GM19395 (cell line): ENCODE measurements at regions not wholly inside any gene's neighbourhood (a gene's known extent, or its start where the extent isn't known, plus 50 kb on each side); places are given as distances from the start of the nearest gene placed in this dataset.
"Not testable (repeated sequence)": the region's sequence is repeated elsewhere in the genome, so short reads cannot be mapped to it uniquely, and the experiment has no call there.

Experiments
- ATAC-seq: cut with Tn5 transposase; IDR thresholded peaks from one replicate; pipeline ENCODE4 v1.9.1; 2021; ENCODE audit warnings: mild to moderate bottlenecking, moderate library complexity; ENCODE audit not compliant: unreplicated experiment

DNA sequence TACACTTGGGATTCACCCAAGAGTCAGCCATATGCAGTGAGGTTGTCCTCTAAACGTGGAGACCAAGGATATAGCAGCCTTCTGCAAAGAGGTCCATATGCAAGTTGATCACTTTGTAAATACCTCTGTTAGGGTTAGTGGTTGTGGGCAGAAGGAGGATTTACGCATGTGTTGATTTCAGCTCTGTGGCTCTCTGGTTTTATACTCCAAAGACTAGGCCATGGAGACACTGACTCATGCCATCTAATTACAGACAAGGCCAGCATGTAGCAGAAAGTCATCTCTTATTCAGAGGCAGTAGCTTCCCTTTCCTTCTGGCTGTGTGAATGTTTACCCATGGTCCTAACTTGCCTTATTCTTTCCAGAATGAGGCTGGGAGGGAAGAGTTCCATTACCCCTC lies 140.9 kb upstream of the GOLGA6L4 start:
- not testable (repeated sequence) for ATAC-seq

DNA sequence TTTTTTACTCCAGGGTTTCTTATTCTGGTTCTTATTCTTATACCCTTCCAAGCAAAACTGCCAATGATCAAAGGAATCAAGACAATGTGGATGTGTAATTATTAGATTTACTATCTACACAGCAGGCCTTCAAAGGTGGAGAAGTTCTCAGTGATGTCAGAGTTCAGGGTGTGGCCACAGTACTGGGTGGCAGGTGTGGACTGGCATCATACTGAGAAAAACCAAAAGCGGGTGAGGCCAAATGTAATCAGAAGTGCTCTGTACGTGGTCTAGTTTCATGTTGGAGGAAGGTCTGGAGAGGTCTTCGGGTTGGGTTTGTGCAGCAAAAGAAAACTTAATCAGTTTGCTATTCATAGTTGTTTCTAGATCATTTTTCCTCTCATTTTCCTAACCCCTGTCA lies 138.5 kb upstream of the GOLGA6L4 start:
- ATAC-seq: not testable (repeated sequence)

DNA sequence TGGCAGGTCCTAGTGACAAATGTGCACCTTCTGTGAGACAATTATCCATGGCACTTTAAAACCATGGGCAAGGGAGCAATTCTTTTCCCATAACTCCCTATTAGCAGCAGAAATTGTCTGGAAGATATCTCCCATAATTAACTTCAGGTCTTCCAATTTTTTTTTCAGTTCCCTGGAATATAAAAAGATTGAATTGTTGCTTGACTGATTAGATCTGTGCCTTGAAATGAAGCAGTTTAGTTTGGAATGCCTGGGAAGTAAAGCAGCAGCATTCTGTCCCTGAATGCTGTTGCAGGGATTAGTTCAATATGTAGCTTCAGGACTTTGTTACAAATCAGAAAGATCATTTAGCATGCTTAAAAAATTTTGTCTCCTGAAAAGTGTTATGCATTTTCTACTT lies 137.0 kb upstream of the GOLGA6L4 start:
- no peak for ATAC-seq

- no peak for ATAC-seq
These were observed 136.4 kb upstream of the GOLGA6L4 start for GRCh38 chr15:84099181-84099580.

GRCh38 chr15:84103345-84103744 lies 132.2 kb upstream of the GOLGA6L4 start:
- ATAC-seq: no peak

- ATAC-seq: no peak
These were observed 130.7 kb upstream of the GOLGA6L4 start for GRCh38 chr15:84104853-84105252.

GRCh38 chr15:84108728-84109127 lies 126.8 kb upstream of the GOLGA6L4 start:
- no peak for ATAC-seq

DNA sequence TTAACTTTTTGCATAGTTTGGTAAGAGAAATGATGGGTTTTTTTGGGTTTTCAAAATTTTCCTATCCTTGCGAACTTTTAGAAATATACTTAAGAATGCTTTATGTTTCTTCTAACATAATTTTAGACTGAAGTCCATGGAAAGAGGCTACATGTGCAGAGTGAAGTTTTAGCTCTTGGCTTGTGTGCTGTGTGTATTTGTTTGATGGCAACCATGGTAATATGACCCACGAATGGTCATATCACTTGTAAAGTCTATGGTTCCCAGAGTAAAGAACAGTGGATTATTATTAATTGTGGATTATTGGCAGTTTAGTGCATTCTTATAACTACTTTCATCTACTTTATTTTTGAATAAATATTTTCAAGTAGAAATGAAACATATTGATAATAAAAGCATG lies 124.0 kb upstream of the GOLGA6L4 start:
- no peak for ATAC-seq

DNA sequence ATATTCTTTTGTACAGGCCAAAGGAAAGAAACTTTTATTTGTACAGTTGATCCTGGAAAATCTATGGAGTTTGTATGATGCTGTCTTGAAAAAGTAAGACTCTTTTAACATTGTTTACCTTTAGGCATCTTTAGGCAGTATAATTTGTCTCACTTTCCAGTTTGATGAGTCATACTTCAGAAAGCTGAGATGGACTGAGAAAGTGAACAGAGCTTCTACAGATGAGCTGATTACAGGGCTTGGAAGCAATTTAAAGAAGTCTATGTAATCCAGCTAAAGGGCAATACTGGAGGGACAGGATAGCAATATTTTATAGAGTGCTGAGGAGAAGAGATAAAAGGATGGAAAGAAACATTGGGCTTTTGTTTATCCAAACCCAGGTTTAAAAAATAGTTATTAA lies 123.5 kb upstream of the GOLGA6L4 start:
- ATAC-seq: no peak

DNA sequence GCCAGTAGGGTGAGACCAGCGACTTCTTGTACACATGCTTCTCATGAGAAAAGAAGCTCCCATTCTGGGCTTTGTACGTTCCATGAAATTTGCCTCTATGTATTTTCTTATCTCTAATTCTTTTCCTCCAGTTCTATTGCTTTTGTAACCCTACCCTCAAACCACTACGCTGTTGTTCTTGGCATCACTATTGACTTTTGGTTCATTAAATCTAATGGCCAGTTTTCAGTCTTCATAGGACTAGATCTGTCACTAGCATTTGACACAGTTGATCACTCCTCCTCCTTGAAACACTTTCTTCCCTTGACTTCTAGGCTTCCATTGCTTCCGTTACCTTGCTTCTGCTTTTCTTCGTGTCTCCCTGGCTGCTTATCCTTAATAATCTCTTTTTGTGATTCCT lies 121.7 kb upstream of the GOLGA6L4 start:
- ATAC-seq: no peak

GRCh38 chr15:84114680-84115079 lies 120.9 kb upstream of the GOLGA6L4 start:
- ATAC-seq: not testable (repeated sequence)

DNA sequence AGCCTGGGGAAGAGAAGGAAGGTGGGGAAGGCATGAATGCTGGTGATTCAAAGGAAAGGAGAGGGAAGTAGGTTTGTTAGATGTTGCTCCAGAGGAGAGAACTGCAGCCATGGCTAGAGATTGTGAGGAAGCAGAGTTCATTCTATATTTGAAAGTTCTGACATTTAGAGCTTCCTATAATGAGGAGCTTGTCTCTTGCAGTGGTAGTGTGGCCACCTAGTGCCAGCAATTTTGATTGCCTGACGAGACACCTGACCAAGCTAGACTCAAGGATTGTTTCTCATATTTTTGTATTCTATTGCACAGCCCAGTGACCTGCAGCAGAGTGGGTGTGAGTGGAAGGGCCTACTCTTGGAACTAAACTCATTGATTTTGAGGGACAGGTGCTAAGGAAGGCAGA lies 116.2 kb upstream of the GOLGA6L4 start:
- ATAC-seq: not testable (repeated sequence)

- ATAC-seq: not testable (repeated sequence)
These were observed 114.7 kb upstream of the GOLGA6L4 start for GRCh38 chr15:84120903-84121302.

GRCh38 chr15:84128706-84129105 lies 106.9 kb upstream of the GOLGA6L4 start:
- not testable (repeated sequence) for ATAC-seq

DNA sequence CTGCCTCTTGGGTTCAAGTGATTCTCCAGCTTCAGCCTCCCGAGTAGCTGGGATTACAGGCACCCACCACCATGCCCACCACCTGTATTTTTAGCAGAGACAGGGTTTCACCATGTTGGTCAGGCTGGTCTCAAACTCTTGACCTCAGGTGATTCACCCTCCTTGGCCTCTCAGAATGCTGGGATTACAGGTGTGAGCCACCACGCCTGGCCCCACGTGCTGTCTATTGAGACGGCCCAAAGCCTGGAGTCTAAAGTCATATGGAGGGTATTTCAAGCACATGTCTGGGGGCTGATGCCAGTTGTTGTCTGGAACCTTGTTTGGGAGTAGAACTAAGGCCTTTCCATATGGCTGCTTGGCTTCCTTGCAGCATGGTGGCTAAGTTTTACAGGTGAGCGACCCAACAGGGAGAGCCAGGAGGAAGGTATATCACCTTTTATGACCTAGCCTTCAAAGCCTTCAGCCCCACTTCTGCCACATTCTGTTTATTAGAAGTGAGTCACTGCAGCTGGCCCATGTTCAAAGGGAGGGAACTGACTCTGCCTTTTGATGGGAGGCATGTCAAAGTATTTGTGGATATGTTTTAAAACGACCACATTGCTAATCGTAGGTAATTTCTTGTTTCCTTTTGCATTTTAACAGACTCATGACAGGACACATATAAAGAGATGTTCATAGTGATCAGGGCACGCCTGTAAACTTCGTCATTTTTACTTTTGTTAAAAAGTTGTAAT lies 105.3 kb upstream of the GOLGA6L4 start:
- not testable (repeated sequence) for ATAC-seq

DNA sequence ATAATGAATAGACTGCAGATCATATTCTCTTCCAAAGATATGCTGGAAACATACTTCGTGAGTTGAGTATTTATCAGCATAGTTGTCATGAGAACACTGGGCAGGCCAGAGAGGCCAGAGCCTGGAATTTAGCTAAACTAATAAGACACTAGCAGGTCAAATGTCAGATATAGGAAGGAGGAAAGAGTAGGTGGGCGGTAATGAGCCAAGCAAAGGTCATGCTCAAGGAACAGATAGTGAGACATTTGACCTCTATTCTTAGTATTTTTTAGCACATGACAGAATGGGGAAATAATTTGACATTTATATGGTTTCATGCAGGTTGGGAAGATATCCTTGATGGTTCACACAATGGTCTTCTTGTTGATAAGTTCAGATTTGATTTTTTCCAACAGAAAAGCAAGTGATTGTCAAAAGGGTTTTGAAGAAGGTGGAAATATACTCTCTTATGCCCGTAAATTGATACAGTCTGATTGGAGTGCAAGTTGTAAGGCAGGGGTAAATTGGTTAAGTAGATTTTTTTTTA lies 99.6 kb upstream of the GOLGA6L4 start:
- not testable (repeated sequence) for ATAC-seq

GRCh38 chr15:84142888-84143337 lies 92.7 kb upstream of the GOLGA6L4 start:
- ATAC-seq: peak; percentile 98

DNA sequence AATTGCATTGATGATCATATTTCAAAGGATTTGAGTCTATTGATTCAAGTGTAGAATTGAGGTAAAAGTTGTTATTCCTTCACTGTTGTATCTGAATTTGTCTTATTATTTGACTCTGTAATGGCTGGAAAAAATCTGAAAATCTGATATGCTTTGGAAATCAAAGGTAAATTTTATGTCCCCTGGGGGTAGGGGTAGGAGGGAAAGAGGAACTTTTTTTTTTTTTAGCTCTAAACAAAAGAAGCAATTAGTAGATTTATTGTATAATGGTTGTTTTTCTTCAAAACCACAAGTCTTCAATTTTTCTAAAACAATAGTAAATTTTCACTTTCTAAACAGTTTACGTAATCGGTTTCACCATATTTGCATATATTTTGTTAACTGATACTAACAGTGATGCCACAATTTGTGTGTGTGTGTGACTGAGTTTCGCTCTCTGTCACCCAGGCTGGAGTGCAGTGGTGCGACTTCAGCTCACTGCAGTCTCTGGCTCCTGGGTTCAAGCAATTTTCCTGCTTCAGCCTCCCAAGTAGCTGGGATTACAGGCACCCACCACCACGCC lies 91.7 kb upstream of the GOLGA6L4 start:
- peak; percentile 59 for ATAC-seq

DNA sequence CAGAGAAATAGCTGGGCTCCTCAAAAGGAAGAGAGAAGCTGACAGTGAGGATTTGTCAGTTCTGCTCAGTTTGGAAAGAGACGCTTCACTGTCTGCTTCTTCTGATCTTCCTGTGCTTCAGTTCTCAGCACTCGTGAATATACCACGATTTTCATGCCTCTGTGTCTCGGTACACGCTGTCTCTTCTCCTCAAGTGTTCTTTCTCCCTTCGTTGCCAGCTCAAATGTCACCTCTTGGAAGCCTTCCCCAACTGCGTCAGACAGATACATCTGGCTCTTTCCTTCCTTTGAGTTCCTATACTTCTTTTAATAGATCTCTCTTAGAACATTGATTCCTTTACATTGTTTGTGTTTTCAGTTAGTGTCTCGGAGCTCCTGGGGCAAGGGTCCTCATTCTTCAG lies 90.6 kb upstream of the GOLGA6L4 start:
- not testable (repeated sequence) for ATAC-seq

GRCh38 chr15:84146299-84146698 lies 89.3 kb upstream of the GOLGA6L4 start:
- ATAC-seq: not testable (repeated sequence)

DNA sequence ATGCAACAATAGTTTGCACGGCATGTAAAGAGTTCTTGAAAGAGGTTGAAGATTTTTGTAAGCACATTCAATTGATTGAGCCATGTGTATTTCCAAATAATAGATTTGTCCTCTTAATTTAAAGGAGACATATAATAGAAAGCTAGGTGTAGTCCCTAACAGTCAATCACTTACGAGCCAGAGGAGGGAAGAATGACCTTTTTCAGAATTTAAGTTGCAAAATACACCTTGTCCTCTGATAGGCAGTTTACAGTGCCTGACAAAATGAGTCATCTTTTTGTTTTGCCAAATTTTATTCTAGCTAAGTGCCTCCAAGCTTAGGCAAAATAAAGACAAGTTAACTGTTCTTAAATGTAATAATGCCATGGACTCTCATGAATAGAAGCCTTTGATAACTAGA lies 88.3 kb upstream of the GOLGA6L4 start:
- not testable (repeated sequence) for ATAC-seq

DNA sequence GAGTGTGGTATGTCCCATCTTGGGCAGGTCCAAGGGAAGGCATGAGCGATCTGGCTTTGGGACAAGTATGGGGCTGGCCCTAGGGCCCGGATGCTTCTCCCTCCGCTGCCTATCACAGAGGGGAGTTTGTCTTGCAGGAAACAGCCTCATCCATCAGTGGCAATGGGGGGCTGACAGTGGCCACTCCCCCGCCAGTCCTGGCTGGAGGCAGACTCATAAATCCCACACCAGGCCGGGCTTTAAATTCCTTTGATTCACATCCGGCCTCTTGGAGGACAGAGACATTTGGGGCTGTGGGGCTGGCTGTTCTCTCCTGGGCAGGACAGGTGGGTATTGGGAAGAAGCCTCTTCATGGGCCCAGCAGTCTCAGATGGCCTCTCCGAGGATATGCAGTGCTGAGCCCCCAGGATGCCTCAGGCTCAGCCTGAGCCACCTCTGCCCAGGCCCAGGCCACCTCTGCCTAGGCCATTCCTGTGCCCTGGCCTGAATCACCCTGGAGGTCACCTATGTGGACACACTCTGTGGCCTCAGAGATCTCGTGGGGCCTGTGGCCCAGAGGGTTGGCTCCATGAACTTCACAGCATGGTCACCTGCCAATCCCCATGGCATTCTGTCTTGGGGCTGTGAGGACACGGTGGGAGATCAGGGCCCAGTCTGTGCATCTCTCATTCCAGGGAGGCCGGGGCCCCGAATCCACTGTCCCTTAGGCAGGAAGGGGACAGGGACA lies 84.2 kb upstream of the GOLGA6L4 start:
- ATAC-seq: no peak
